ENCODE measurements at regions not wholly inside any gene's neighbourhood (a gene's known extent, or its start where the extent isn't known, plus 50 kb on each side); places are given as distances from the start of the nearest gene placed in this dataset.

GRCh38 chr6:41470331-41471063, 75.7 kb upstream of the FOXP4 start:
- no peak for DNase-seq (ENCODE audit: low read depth in 1 of 2, low spot score in 1 of 2)

DNA sequence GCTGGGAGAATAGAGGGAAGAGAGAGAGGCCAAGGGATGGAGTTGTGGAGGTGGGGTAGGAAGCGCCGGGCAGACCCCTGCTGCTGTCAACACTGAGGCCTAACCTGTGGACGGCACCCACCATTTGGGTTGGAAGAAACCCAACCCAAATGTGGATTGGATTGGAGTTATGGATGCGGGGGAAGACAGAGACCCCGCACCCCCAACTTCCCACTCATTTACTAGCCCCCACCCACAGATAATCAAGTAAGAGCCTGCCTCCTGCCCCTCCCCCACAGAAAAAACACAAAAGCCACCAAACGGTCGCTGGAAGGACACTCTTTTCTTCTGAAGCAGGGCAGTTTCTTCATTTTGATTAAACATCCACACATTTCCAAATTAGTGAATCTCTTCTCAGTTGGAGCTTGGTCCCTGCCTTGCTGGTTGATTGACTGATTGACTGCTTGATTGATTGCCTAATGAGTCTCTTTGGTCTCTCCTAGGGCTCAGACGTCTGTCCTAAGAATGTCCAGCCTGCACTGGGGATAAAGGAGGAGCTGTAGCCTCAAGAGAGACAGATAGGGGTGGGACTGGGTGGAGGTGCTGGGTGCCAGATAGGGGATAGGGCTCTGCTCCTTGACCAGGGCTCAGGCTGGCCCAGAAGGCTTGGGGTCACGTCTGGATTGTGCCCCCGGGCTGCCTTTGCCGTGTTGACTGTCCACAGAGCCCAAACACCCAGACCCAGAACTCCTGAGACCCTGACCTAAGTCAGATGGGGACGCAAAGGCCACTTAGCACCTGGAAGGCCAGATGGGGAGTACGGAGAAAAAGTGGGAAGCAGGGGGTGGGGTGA, 74.9 kb upstream of the FOXP4 start:
- no peak for DNase-seq (ENCODE audit: low read depth in 1 of 2, low spot score in 1 of 2)

- DNase-seq (ENCODE audit: low read depth in 1 of 2, low spot score in 1 of 2): no peak
Observed at GRCh38 chr6:41474213-41474933, 71.8 kb upstream of the FOXP4 start.

- no peak for DNase-seq (ENCODE audit: low read depth in 1 of 2, low spot score in 1 of 2)
Observed at GRCh38 chr6:41475164-41475563, 71.0 kb upstream of the FOXP4 start.

DNA sequence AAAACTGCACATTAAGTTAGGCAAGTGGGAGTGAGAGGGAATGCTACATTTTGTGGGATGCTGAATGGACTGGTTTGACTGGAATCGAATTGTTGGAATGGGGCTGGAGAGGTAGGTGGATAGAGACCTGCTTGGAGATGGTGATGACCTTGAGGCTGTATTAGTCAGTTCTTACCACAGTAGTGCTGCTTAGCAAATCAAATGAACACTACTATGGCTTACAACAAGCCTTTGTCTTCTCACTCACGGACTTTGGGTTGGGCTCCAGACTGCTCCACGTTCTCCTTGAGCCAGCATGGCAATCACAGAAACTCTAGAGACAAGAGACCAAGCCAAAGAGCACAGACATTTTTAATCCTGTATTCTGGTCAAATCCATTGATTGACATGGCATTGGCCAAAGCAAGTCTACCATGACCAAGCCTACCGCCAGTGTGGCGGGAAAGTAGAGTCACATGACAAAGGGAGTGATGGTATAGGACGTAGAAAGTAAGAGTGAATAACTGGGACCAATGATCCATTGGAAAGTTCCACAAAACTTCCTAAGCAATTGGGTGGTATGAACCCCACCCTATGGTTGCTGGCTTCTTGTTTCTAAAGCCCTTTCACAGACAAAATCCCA, 70.3 kb upstream of the FOXP4 start:
- DNase-seq (ENCODE audit: low read depth in 1 of 2, low spot score in 1 of 2): no peak

GRCh38 chr6:41476401-41476800, 69.8 kb upstream of the FOXP4 start:
- no peak for DNase-seq (ENCODE audit: low read depth in 1 of 2, low spot score in 1 of 2)

- DNase-seq (ENCODE audit: low read depth in 1 of 2, low spot score in 1 of 2): no peak
Observed at GRCh38 chr6:41477572-41477971, 68.6 kb upstream of the FOXP4 start.

GRCh38 chr6:41483943-41484342, 62.2 kb upstream of the FOXP4 start:
- no peak for DNase-seq (ENCODE audit: low read depth in 1 of 2, low spot score in 1 of 2)

GRCh38 chr6:41487860-41488432, 58.2 kb upstream of the FOXP4 start:
- DNase-seq (ENCODE audit: low read depth in 1 of 2, low spot score in 1 of 2): no peak

GRCh38 chr6:41488433-41489119, 57.6 kb upstream of the FOXP4 start:
- DNase-seq (ENCODE audit: low read depth in 1 of 2, low spot score in 1 of 2): no peak

DNA sequence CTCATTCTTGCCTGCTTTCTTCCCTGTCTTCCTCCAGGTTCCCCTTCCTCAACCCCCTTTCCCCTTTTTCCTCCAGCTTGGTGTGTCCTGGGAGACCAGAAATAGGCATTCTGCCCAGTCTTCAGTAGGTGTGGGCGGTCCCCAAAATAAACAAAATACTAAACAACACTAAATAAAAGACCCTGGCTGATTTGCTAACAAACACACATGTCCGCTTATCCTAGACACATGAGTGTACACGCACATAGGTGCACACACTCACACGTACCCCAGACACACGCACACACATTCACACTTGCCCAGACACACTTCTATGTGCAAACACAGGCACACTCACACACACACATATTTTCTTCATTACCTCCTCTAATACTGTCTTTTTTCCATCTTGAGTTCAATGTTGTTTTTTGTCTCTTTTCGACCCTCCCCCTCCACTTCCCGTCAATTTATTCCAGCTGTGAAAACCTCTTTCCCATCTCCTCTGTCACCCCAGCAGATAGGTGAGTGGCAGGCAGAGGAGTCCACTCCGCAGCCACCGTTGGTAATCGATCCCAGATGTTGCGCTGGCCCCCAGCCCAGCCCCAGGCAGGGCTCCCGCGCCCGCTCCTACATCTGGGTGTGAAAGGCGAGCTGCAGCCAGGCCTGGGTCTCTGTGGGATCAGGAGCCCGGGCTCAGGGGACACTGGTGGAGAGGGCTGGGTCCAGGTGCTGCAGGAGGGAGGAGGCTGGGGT, 56.9 kb upstream of the FOXP4 start:
- DNase-seq (ENCODE audit: low read depth in 1 of 2, low spot score in 1 of 2): no peak

DNA sequence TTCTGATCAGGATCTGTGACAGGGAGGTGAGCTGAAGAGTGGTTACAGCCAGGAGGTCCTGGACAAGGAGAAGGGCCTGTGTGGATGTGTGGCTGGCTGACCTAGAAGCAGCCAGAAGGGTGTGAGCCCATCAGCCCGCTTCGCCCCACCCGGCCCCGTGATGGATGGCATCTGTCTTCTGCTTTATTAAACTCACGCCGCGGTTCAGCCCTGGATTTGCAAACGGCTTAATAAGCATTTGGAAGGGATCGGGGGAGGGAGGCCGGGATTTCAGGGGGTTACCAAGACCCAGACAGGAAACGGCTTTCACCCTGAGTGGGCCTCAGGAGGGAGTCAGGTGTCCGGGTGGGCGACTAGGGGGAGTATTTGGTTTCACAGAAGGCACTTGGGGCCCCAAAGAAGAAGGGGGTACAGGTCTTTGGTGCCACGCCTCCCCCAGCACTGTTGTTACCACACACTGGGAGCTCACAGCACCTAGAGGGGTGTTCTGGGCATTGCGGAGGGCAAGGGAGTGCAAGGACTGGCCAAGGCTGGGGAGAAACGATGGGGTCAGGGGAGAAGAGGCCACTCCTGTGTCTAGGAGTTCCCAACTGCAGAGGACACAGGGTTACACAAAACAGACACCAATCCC, 53.8 kb upstream of the FOXP4 start:
- no peak for DNase-seq (ENCODE audit: low read depth in 1 of 2, low spot score in 1 of 2)

DNA sequence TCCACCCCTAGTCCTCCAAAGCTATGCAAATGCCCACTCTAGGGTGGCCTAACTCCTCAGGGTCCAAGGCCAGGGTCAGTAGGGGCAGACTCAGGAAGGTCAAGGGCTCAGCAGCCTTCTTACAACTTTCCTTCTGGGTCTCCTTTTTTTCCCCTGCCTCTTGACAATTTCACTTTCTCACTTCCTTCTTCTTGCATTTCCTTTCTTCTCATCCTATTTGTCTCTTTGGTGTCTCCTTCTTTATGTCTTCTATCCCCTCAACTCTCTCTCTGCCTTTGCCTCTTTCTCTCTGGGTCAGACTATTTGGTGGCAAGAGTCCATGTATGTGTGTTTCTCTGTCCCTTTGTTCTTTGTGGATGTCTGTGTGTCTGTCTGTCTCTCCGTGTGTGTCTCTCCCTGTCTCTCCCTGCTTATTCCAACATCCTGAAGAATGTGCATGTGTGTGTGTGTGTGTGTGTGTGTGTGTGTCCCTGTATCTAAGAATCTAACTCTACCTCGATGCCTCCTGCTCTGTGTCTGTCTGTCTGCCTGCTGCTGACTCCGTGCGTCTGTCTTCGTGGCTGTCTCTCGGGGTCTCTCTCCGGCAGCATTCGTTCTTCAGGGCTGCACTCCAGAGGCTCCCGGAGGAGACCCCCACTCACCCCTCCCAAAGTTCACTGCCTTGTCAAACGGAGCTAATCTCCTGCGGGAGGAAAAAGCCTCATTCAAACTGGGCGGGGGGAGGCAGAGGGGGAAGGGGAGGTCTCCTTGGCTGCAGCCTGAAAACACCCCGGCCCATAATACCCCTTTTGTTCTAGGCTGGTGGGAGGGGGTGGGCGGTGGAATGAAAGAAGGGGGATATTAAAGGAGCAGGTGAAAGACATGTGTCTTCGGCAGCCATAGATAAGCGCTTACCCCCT, 51.7 kb upstream of the FOXP4 start:
- DNase-seq (ENCODE audit: low read depth in 1 of 2, low spot score in 1 of 2): no peak

All from activated T-helper 1 cell treated with anti-CD3 and anti-CD28 coated beads, Interleukin-2, amount 50 U/mL, for 16 hours (primary cell).